Panc1 (cell line): ENCODE measurements at regions not wholly inside any gene's neighbourhood (a gene's known extent, or its start where the extent isn't known, plus 50 kb on each side); places are given as distances from the start of the nearest gene placed in this dataset.

Experiments used
- ATAC-seq: fragments of 200-7000 bp; cut with Tn5 transposase; 2 replicates; pipeline ENCODE4 v1.9.1; 2020; ENCODE audit warnings: mild to moderate bottlenecking, moderate library complexity
- BruUV-seq: library from RNA; stranded (reverse); fragments of 400-500 nt; replicated peaks from 2 replicates; lab custom pipeline; 2021; lab: Mats Ljungman, UMichigan
- CTCF ChIA-PET: fragments of 300-600 bp; sonication (Branson Sonifier 250); formaldehyde crosslinking; loops from one replicate; lab custom pipeline; 2022; ENCODE audit warnings: antibody characterized with exemption; lab: Charles Lee
- POLR2A ChIA-PET: fragments of 300-600 bp; sonication (Branson Sonifier 250); formaldehyde crosslinking; loops from one replicate; lab custom pipeline; 2022; ENCODE audit warnings: antibody characterized with exemption; lab: Charles Lee
- DNase-seq: peaks from one replicate; pipeline ENCODE4 v3.0.0-alpha.2; 2010; ENCODE audit warnings: low read depth, low spot score
- H3K27ac ChIP-seq: 2 replicates; pipeline ENCODE4 v1.5.1; 2011; ENCODE audit warnings: mild to moderate bottlenecking, low read length, inconsistent platforms
- H3K27me3 ChIP-seq: fragments of 200-500 bp; sonication (Bioruptor generic); 2 replicates; pipeline ENCODE4 v1.6.0; 2014; ENCODE audit warnings: low read length, inconsistent platforms; ENCODE audit not compliant: control insufficient read depth, insufficient read depth
- H3K36me3 ChIP-seq: fragments of 200-500 bp; sonication (Bioruptor generic); 2 replicates; pipeline ENCODE4 v1.5.1; 2014; ENCODE audit warnings: inconsistent platforms, mild to moderate bottlenecking, low read length, moderate library complexity; ENCODE audit not compliant: control insufficient read depth, insufficient read depth
- H3K4me1 ChIP-seq: 2 replicates; pipeline ENCODE4 v1.5.1; 2011; ENCODE audit warnings: inconsistent platforms, mild to moderate bottlenecking, low read length, moderate library complexity; ENCODE audit not compliant: control insufficient read depth, insufficient read depth
- H3K4me3 ChIP-seq, 2 experiments: 2 replicates each; pipeline ENCODE4 v1.5.1; 2011 to 2012; ENCODE audit warnings: low read depth in 2 of 2, low read length in 2 of 2, mild to moderate bottlenecking in 2 of 2, inconsistent platforms in 1 of 2, moderate library complexity in 1 of 2
- H3K9me3 ChIP-seq: fragments of 200-500 bp; sonication (Bioruptor generic); 2 replicates; pipeline ENCODE4 v1.5.1; 2014; ENCODE audit warnings: low read depth, mild to moderate bottlenecking, inconsistent platforms, low read length, moderate library complexity; ENCODE audit not compliant: control insufficient read depth, insufficient read depth
- CTCF ChIP-seq: fragments of 450-650 bp; IDR thresholded peaks from 2 replicates; pipeline ENCODE4 v1.5.1; 2017; ENCODE audit warnings: mild to moderate bottlenecking
- POLR2AphosphoS5 ChIP-seq: IDR thresholded peaks from 2 replicates; pipeline ENCODE4 v1.6.1; 2012; ENCODE audit warnings: mild to moderate bottlenecking, low read depth, low read length, moderate library complexity
- REST ChIP-seq, 2 experiments: IDR thresholded peaks; 2 replicates each; pipeline ENCODE4 v1.6.1; 2011 to 2012; ENCODE audit warnings: low read depth in 2 of 2, control low read depth in 1 of 2, low read length in 1 of 2, mild to moderate bottlenecking in 1 of 2, moderate library complexity in 1 of 2; ENCODE audit not compliant: insufficient read depth in 1 of 2
- SIN3A ChIP-seq: IDR thresholded peaks from 2 replicates; pipeline ENCODE4 v1.6.1; 2012; ENCODE audit warnings: low read depth, mild to moderate bottlenecking, low read length, moderate library complexity, borderline replicate concordance; ENCODE audit not compliant: insufficient read depth
- TCF7L2 ChIP-seq: IDR thresholded peaks from 2 replicates; pipeline ENCODE4 v1.6.1; 2011; ENCODE audit warnings: mild to moderate bottlenecking, low read depth, low read length, inconsistent platforms
- in situ Hi-C: cut with HindIII; loops from 2 replicates; pipeline ENCODE4 v1.10.0; 2016; ENCODE audit warnings: low sequenced_read_pairs, low pct_unique_long_range_greater_than_20kb
- intact Hi-C: fragments of 100-400 bp; cut with micrococcal nuclease; formaldehyde crosslinking; loops from one replicate; pipeline ENCODE4 v1.10.0; 2022; ENCODE audit not compliant: unreplicated experiment

- no peak for ATAC-seq
- H3K4me3 ChIP-seq: no peak overlapping the region
- ChIA-PET POLR2A (interaction anchor here (0.7 kb wide), 1 partner anchor 585 kb away, joined by 10 read pairs; no protein-coding TSS in a partner anchor), CTCF (no interaction called here)
- H3K9me3 ChIP-seq: no peaks in the 10 kb centered on the region
- DNase-seq: no peak
- in situ Hi-C loops (no loop called here), intact Hi-C loops (no loop called here)
- no peak overlapping the region for H3K27ac ChIP-seq
- no TSS peak for BruUV-seq
- TF ChIP-seq SIN3A: no peak
- TF ChIP-seq TCF7L2: no peak
- TF ChIP-seq REST (IDR thresholded peaks at IDR 0.05; ENCODE audit: insufficient read depth in 1 of 2, low read depth in 2 of 2, low read length in 1 of 2): no peak
- no peak for TF ChIP-seq CTCF
- no peak for TF ChIP-seq POLR2AphosphoS5
- no peaks in the 10 kb centered on the region for H3K36me3 ChIP-seq
- no peaks in the 10 kb centered on the region for H3K27me3 ChIP-seq
- H3K4me1 ChIP-seq: no peaks in the 10 kb centered on the region
These were observed 210.4 kb upstream of the ARRDC4 start for GRCh38 chr15:97750060-97750459.

- H3K4me3 ChIP-seq: no peak overlapping the region
- TF ChIP-seq TCF7L2: no peak
- TF ChIP-seq SIN3A: no peak
- TF ChIP-seq CTCF: no peak
- TF ChIP-seq POLR2AphosphoS5: no peak
- TF ChIP-seq REST (IDR thresholded peaks at IDR 0.05; ENCODE audit: insufficient read depth in 1 of 2, low read depth in 2 of 2, low read length in 1 of 2): no peak
- no TSS peak for BruUV-seq
- ATAC-seq (no peak), DNase-seq (no peak)
- in situ Hi-C loops (no loop called here), intact Hi-C loops (loop anchor here (5.0 kb wide), 2 partner anchors 508 to 1398 kb away; no protein-coding TSS in a partner anchor)
- H3K4me1 ChIP-seq: no peaks in the 10 kb centered on the region
- H3K27ac ChIP-seq: no peak overlapping the region
- H3K36me3 ChIP-seq: no peaks in the 10 kb centered on the region
- no peaks in the 10 kb centered on the region; the same call in 1 of the 2 replicates for H3K27me3 ChIP-seq
- ChIA-PET POLR2A (no interaction called here), CTCF (interaction anchor here (0.6 to 0.9 kb wide), 3 partner anchors 15 to 1170 kb away, joined by 3 to 5 read pairs (median 3); no protein-coding TSS in a partner anchor)
- H3K9me3 ChIP-seq: no peaks in the 10 kb centered on the region
These were observed 204.8 kb upstream of the ARRDC4 start for GRCh38 chr15:97755726-97756125.
